Vagina (tissue), 2 donors: ENCODE measurements at regions not wholly inside any gene's neighbourhood (a gene's known extent, or its start where the extent isn't known, plus 50 kb on each side); places are given as distances from the start of the nearest gene placed in this dataset.
A peak's percentile ranks its signal among the peaks of the same experiment; 100 is the strongest.

Experiments
- DNase-seq, 2 donors: peaks; one replicate each; pipeline ENCODE4 v3.0.0-alpha.2; 2017; ENCODE audit errors: extremely low spot score in 2 of 2
- H3K27ac ChIP-seq: fragments of 200-600 bp; sonication (generic); one replicate; pipeline ENCODE4 v1.5.1; 2019
- H3K27me3 ChIP-seq: fragments of 200-600 bp; sonication (generic); one replicate; pipeline ENCODE4 v1.5.1; 2019
- H3K36me3 ChIP-seq, 2 donors: fragments of 200-600 bp; sonication (generic); one replicate each; pipeline ENCODE4 v1.5.1; 2017 to 2019
- H3K4me1 ChIP-seq: fragments of 200-600 bp; sonication (generic); one replicate; pipeline ENCODE4 v1.5.1; 2019
- H3K4me3 ChIP-seq, 2 donors: fragments of 200-600 bp; sonication (generic); 1 replicate in 1 of 2; 2 replicates in 1 of 2; pipeline ENCODE4 v1.5.1; 2016 to 2019
- H3K9me3 ChIP-seq: fragments of 200-600 bp; sonication (generic); one replicate; pipeline ENCODE4 v1.5.1; 2019
- CTCF ChIP-seq, 3 experiments: fragments of 450-650 bp in 2 of 3; fragments of 200-600 bp in 1 of 3; sonication (generic) in 1 of 3; IDR thresholded peaks; one replicate each; pipeline ENCODE4 v1.5.1; 2017 to 2019; ENCODE audit warnings: antibody characterized with exemption in 3 of 3, mild to moderate bottlenecking in 2 of 3, moderate library complexity in 2 of 3
- POLR2A ChIP-seq, 2 donors: fragments of 450-650 bp; IDR thresholded peaks; one replicate each; pipeline ENCODE4 v1.6.1; 2017; ENCODE audit warnings: antibody characterized with exemption in 2 of 2, mild to moderate bottlenecking in 2 of 2, moderate library complexity in 2 of 2
- POLR2AphosphoS5 ChIP-seq, 2 donors: sonication (generic); formaldehyde crosslinking; IDR thresholded peaks; one replicate each; pipeline ENCODE4 v1.9.0; 2017; ENCODE audit warnings: antibody characterized with exemption in 2 of 2, mild to moderate bottlenecking in 2 of 2, low read depth in 1 of 2; ENCODE audit not compliant: insufficient read depth in 1 of 2
- intact Hi-C: fragments of 100-400 bp; cut with DNase I; formaldehyde crosslinking; loops from one replicate; pipeline ENCODE4 v1.15.1; 2023

GRCh38 chr5:159645179-159645846 is 271.0 kb upstream of the ADRA1B start:
- no peak for TF ChIP-seq POLR2AphosphoS5 (IDR thresholded peaks at IDR 0.05; ENCODE audit: insufficient read depth in 1 of 2, low read depth in 1 of 2)
- TF ChIP-seq POLR2A (IDR thresholded peaks at IDR 0.05): no peak
- no peak for TF ChIP-seq CTCF (IDR thresholded peaks at IDR 0.05)
- Histone ChIP-seq H3K36me3 (no peaks in the 10 kb centered on the region), H3K27me3 (no peaks in the 10 kb centered on the region), H3K9me3 (no peaks in the 10 kb centered on the region), H3K27ac (no peak overlapping the region), H3K4me1 (no peaks in the 10 kb centered on the region), H3K4me3 (no peak overlapping the region)
- intact Hi-C loops: no loop called here
- peak in 1 of 2 donors; percentile 67 for DNase-seq

- Histone ChIP-seq H3K4me3 (no peak overlapping the region), H3K4me1 (no peaks in the 10 kb centered on the region), H3K36me3 (no peaks in the 10 kb centered on the region), H3K27ac (no peak overlapping the region), H3K9me3 (no peaks in the 10 kb centered on the region), H3K27me3 (no peaks in the 10 kb centered on the region)
- TF ChIP-seq CTCF (IDR thresholded peaks at IDR 0.05) (no peak), POLR2A (IDR thresholded peaks at IDR 0.05) (no peak), POLR2AphosphoS5 (IDR thresholded peaks at IDR 0.05; ENCODE audit: insufficient read depth in 1 of 2, low read depth in 1 of 2) (no peak)
- no peak for DNase-seq
- intact Hi-C loops: no loop called here
Observed at GRCh38 chr5:159650803-159651202, 265.5 kb upstream of the ADRA1B start.

- Histone ChIP-seq H3K4me1 (no peaks in the 10 kb centered on the region), H3K4me3 (no peak overlapping the region), H3K27ac (no peak overlapping the region), H3K9me3 (no peaks in the 10 kb centered on the region), H3K36me3 (no peaks in the 10 kb centered on the region), H3K27me3 (no peaks in the 10 kb centered on the region)
- no peak for TF ChIP-seq CTCF (IDR thresholded peaks at IDR 0.05)
- peak in 1 of 2 donors; percentile 18 for DNase-seq
- intact Hi-C loops: no loop called here
Observed at GRCh38 chr5:159655757-159656409, 260.4 kb upstream of the ADRA1B start.

GRCh38 chr5:159657298-159657697 is 259.0 kb upstream of the ADRA1B start:
- no peaks in the 10 kb centered on the region for H3K36me3 ChIP-seq
- no peaks in the 10 kb centered on the region for H3K9me3 ChIP-seq
- DNase-seq: peak in 1 of 2 donors; percentile 56
- no peak overlapping the region for H3K27ac ChIP-seq
- no peaks in the 10 kb centered on the region for H3K4me1 ChIP-seq
- no peaks in the 10 kb centered on the region for H3K27me3 ChIP-seq
- intact Hi-C loops: no loop called here
- no peak overlapping the region for H3K4me3 ChIP-seq
- no peak for TF ChIP-seq CTCF (IDR thresholded peaks at IDR 0.05)
- no peak for TF ChIP-seq POLR2A (IDR thresholded peaks at IDR 0.05)
- TF ChIP-seq POLR2AphosphoS5 (IDR thresholded peaks at IDR 0.05; ENCODE audit: insufficient read depth in 1 of 2, low read depth in 1 of 2): no peak

GRCh38 chr5:159657771-159658170 is 258.5 kb upstream of the ADRA1B start:
- peak in 1 of 2 donors; percentile 70 for DNase-seq
- H3K4me3 ChIP-seq: no peak overlapping the region
- intact Hi-C loops: no loop called here
- no peak for TF ChIP-seq POLR2AphosphoS5 (IDR thresholded peaks at IDR 0.05; ENCODE audit: insufficient read depth in 1 of 2, low read depth in 1 of 2)
- TF ChIP-seq CTCF (IDR thresholded peaks at IDR 0.05): no peak
- TF ChIP-seq POLR2A (IDR thresholded peaks at IDR 0.05): no peak
- no peak overlapping the region for H3K27ac ChIP-seq
- H3K9me3 ChIP-seq: no peaks in the 10 kb centered on the region
- H3K4me1 ChIP-seq: no peaks in the 10 kb centered on the region
- H3K27me3 ChIP-seq: no peaks in the 10 kb centered on the region
- no peaks in the 10 kb centered on the region for H3K36me3 ChIP-seq
